GM23248 (cell line): ENCODE measurements at regions not wholly inside any gene's neighbourhood (a gene's known extent, or its start where the extent isn't known, plus 50 kb on each side); places are given as distances from the start of the nearest gene placed in this dataset.

Experiments used
- EZH2 ChIP-seq: fragments of 200-600 bp; sonication (generic); IDR thresholded peaks from 2 replicates; pipeline ENCODE4 v1.6.1; 2018; ENCODE audit warnings: antibody characterized with exemption, mild to moderate bottlenecking; ENCODE audit not compliant: insufficient read depth, poor library complexity, severe bottlenecking
- EZH2phosphoT487 ChIP-seq: fragments of 200-600 bp; sonication (generic); IDR thresholded peaks from 2 replicates; pipeline ENCODE4 v1.6.1; 2018; ENCODE audit warnings: antibody characterized with exemption, moderate library complexity, mild to moderate bottlenecking, low read depth; ENCODE audit not compliant: insufficient read depth

- TF ChIP-seq EZH2 (no peak), EZH2phosphoT487 (no peak)
Measured at GRCh38 chr14:34122081-34122480, 171.2 kb upstream of the EGLN3 start.
